ENCODE measurements at regions not wholly inside any gene's neighbourhood (a gene's known extent, or its start where the extent isn't known, plus 50 kb on each side); places are given as distances from the start of the nearest gene placed in this dataset.

- DNase-seq: no peak
Measured at GRCh38 chr10:58885146-58885545, 291.3 kb upstream of the PHYHIPL start.

GRCh38 chr10:58885686-58886345 is 290.6 kb upstream of the PHYHIPL start:
- no peak for DNase-seq

GRCh38 chr10:58886406-58886805 is 290.0 kb upstream of the PHYHIPL start:
- DNase-seq: no peak

- no peak for DNase-seq
Measured at GRCh38 chr10:58887474-58887873, 289.0 kb upstream of the PHYHIPL start.

GRCh38 chr10:58888957-58889356 is 287.5 kb upstream of the PHYHIPL start:
- DNase-seq: no peak

- no peak for DNase-seq
Measured at GRCh38 chr10:58892031-58892531, 284.4 kb upstream of the PHYHIPL start.

- DNase-seq: no peak
Measured at GRCh38 chr10:58894929-58895328, 281.5 kb upstream of the PHYHIPL start.

GRCh38 chr10:58896229-58896628 is 280.2 kb upstream of the PHYHIPL start:
- DNase-seq: no peak

- DNase-seq: no peak
Measured at GRCh38 chr10:58897236-58897635, 279.2 kb upstream of the PHYHIPL start.

GRCh38 chr10:58897708-58898107 is 278.7 kb upstream of the PHYHIPL start:
- DNase-seq: no peak

GRCh38 chr10:58898854-58899573 is 277.4 kb upstream of the PHYHIPL start:
- no peak for DNase-seq

- no peak for DNase-seq
Measured at GRCh38 chr10:58901092-58901646, 275.3 kb upstream of the PHYHIPL start.

GRCh38 chr10:58903071-58903470 is 273.4 kb upstream of the PHYHIPL start:
- no peak for DNase-seq

GRCh38 chr10:58909881-58910280 is 266.6 kb upstream of the PHYHIPL start:
- no peak for DNase-seq

GRCh38 chr10:58913717-58914116 is 262.7 kb upstream of the PHYHIPL start:
- no peak for DNase-seq

- no peak for DNase-seq
Measured at GRCh38 chr10:58918887-58919286, 257.6 kb upstream of the PHYHIPL start.

- DNase-seq: no peak
Measured at GRCh38 chr10:58919927-58920654, 256.4 kb upstream of the PHYHIPL start.

GRCh38 chr10:58920655-58921003 is 255.8 kb upstream of the PHYHIPL start:
- no peak for DNase-seq

- DNase-seq: no peak
Measured at GRCh38 chr10:58921421-58921855, 255.0 kb upstream of the PHYHIPL start.

GRCh38 chr10:58925381-58925780 is 251.1 kb upstream of the PHYHIPL start:
- no peak for DNase-seq

- no peak for DNase-seq
Measured at GRCh38 chr10:58930500-58930899, 245.9 kb upstream of the PHYHIPL start.

GRCh38 chr10:58932126-58932525 is 244.3 kb upstream of the PHYHIPL start:
- no peak for DNase-seq

- DNase-seq: no peak
Measured at GRCh38 chr10:58932577-58933314, 243.7 kb upstream of the PHYHIPL start.

Data from NCI-H1105 (cell line).